Parathyroid adenoma (tissue), 2 donors: ENCODE measurements at regions not wholly inside any gene's neighbourhood (a gene's known extent, or its start where the extent isn't known, plus 50 kb on each side); places are given as distances from the start of the nearest gene placed in this dataset.

Source experiments
- H2AFZ ChIP-seq: fragments of 300-600 bp; sonication (generic); one replicate; pipeline ENCODE4 v1.7.0; 2017; ENCODE audit warnings: antibody characterized with exemption, mild to moderate bottlenecking
- H3K27ac ChIP-seq: fragments of 300-600 bp; sonication (generic); one replicate; pipeline ENCODE4 v1.7.0; 2017
- H3K27me3 ChIP-seq: fragments of 300-600 bp; sonication (generic); one replicate; pipeline ENCODE4 v1.7.0; 2017; ENCODE audit warnings: low read length; ENCODE audit not compliant: control insufficient read depth, insufficient read depth
- H3K36me3 ChIP-seq: fragments of 300-600 bp; sonication (generic); one replicate; pipeline ENCODE4 v1.7.0; 2017; ENCODE audit warnings: low read length; ENCODE audit not compliant: control insufficient read depth, insufficient read depth
- H3K4me1 ChIP-seq: fragments of 300-600 bp; sonication (generic); one replicate; pipeline ENCODE4 v1.7.0; 2017; ENCODE audit warnings: control low read depth
- H3K4me2 ChIP-seq: fragments of 300-600 bp; sonication (generic); one replicate; pipeline ENCODE4 v1.7.0; 2017; ENCODE audit warnings: low read length
- H3K4me3 ChIP-seq: fragments of 300-600 bp; sonication (generic); one replicate; pipeline ENCODE4 v1.7.0; 2017; ENCODE audit warnings: low read depth, low read length
- H3K79me2 ChIP-seq: fragments of 300-600 bp; sonication (generic); one replicate; pipeline ENCODE4 v1.7.0; 2017; ENCODE audit warnings: control low read depth
- H3K9ac ChIP-seq: fragments of 300-600 bp; sonication (generic); one replicate; pipeline ENCODE4 v1.7.0; 2017; ENCODE audit warnings: mild to moderate bottlenecking
- H3K9me3 ChIP-seq: fragments of 300-600 bp; sonication (generic); one replicate; pipeline ENCODE4 v1.7.0; 2017; ENCODE audit warnings: low read length; ENCODE audit not compliant: control insufficient read depth
- CTCF ChIP-seq: fragments of 300-600 bp; sonication (generic); IDR thresholded peaks from one replicate; pipeline ENCODE4 v1.7.0; 2017; ENCODE audit warnings: antibody characterized with exemption, mild to moderate bottlenecking
- donor health status: primary hyperparathyroidism.

- no peaks in the 10 kb centered on the region for H3K4me1 ChIP-seq
- peaks cover 2% of the 10 kb centered on the region for H3K27me3 ChIP-seq
- no peak overlapping the region for H3K27ac ChIP-seq
- H3K9me3 ChIP-seq, result no peaks in the 10 kb centered on the region
- no peak overlapping the region for H3K9ac ChIP-seq
- H3K36me3 ChIP-seq, result no peaks in the 10 kb centered on the region
- TF ChIP-seq CTCF, result no peak
- H3K79me2 ChIP-seq, result no peaks in the 10 kb centered on the region
- no peak overlapping the region for H3K4me3 ChIP-seq
- H2AFZ ChIP-seq, result no peak overlapping the region
- H3K4me2 ChIP-seq, result no peak overlapping the region
Observed at GRCh38 chr14:94994245-94994644, 163.1 kb downstream of the DICER1 start.

- no peak overlapping the region for H3K9ac ChIP-seq
- H3K4me2 ChIP-seq, result no peak overlapping the region
- H3K4me3 ChIP-seq, result no peak overlapping the region
- H3K9me3 ChIP-seq, result no peaks in the 10 kb centered on the region
- H3K36me3 ChIP-seq, result no peaks in the 10 kb centered on the region
- H2AFZ ChIP-seq, result no peak overlapping the region
- peaks cover 2% of the 10 kb centered on the region for H3K27me3 ChIP-seq
- H3K79me2 ChIP-seq, result no peaks in the 10 kb centered on the region
- H3K27ac ChIP-seq, result no peak overlapping the region
- no peaks in the 10 kb centered on the region for H3K4me1 ChIP-seq
- no peak for TF ChIP-seq CTCF
Observed at GRCh38 chr14:94992046-94992445, 165.3 kb downstream of the DICER1 start.

- Histone ChIP-seq H3K4me1 (no peaks in the 10 kb centered on the region), H3K4me2 (no peak overlapping the region), H3K27me3 (peaks cover under 1% of the 10 kb centered on the region), H3K36me3 (no peaks in the 10 kb centered on the region), H3K9ac (no peak overlapping the region), H3K27ac (no peak overlapping the region), H3K4me3 (no peak overlapping the region), H3K79me2 (no peaks in the 10 kb centered on the region), H2AFZ (no peak overlapping the region), H3K9me3 (no peaks in the 10 kb centered on the region)
- no peak for TF ChIP-seq CTCF
Observed at GRCh38 chr14:94989946-94990345, 167.4 kb downstream of the DICER1 start.

GRCh38 chr14:94989417-94989816, 167.9 kb downstream of the DICER1 start:
- Histone ChIP-seq H3K36me3 (no peaks in the 10 kb centered on the region), H2AFZ (no peak overlapping the region), H3K4me1 (no peaks in the 10 kb centered on the region), H3K4me3 (no peak overlapping the region), H3K9me3 (no peaks in the 10 kb centered on the region), H3K27ac (no peak overlapping the region), H3K4me2 (no peak overlapping the region), H3K27me3 (no peaks in the 10 kb centered on the region), H3K79me2 (no peaks in the 10 kb centered on the region), H3K9ac (no peak overlapping the region)
- TF ChIP-seq CTCF, result no peak

- Histone ChIP-seq H3K4me1 (no peaks in the 10 kb centered on the region), H3K79me2 (no peaks in the 10 kb centered on the region), H3K27me3 (no peaks in the 10 kb centered on the region), H3K9ac (no peak overlapping the region), H2AFZ (no peak overlapping the region), H3K4me3 (no peak overlapping the region), H3K27ac (no peak overlapping the region), H3K36me3 (no peaks in the 10 kb centered on the region), H3K4me2 (no peak overlapping the region), H3K9me3 (no peaks in the 10 kb centered on the region)
- TF ChIP-seq CTCF, result no peak
Observed at GRCh38 chr14:94987409-94987808, 169.9 kb downstream of the DICER1 start.
